H9 (cell line): ENCODE measurements at regions not wholly inside any gene's neighbourhood (a gene's known extent, or its start where the extent isn't known, plus 50 kb on each side); places are given as distances from the start of the nearest gene placed in this dataset.

ENCODE experiments used
- DNase-seq: peaks from one replicate; pipeline ENCODE4 v3.0.0-alpha.2; 2017
- H2AFZ ChIP-seq: one replicate; pipeline ENCODE4 v1.6.1; 2013; ENCODE audit warnings: mild to moderate bottlenecking, low read length, control low read depth, moderate library complexity
- H2AK5ac ChIP-seq: 2 replicates; pipeline ENCODE4 v1.6.1; 2013; ENCODE audit warnings: low read length, control low read depth, mixed read lengths; ENCODE audit not compliant: insufficient read length
- H2BK120ac ChIP-seq: one replicate; pipeline ENCODE4 v1.6.1; 2013; ENCODE audit warnings: low read depth, mild to moderate bottlenecking, low read length, control low read depth, inconsistent platforms; ENCODE audit not compliant: poor library complexity, severe bottlenecking
- H2BK12ac ChIP-seq: 2 replicates; pipeline ENCODE4 v1.6.1; 2013; ENCODE audit warnings: low read length, control low read depth, mixed read lengths, low read depth; ENCODE audit not compliant: insufficient read length
- H2BK15ac ChIP-seq: 2 replicates; pipeline ENCODE4 v1.6.1; 2013; ENCODE audit warnings: low read depth, low read length, control low read depth
- H2BK20ac ChIP-seq: one replicate; pipeline ENCODE4 v1.6.1; 2013; ENCODE audit warnings: low read depth, mild to moderate bottlenecking, low read length, control low read depth, inconsistent platforms; ENCODE audit not compliant: poor library complexity, severe bottlenecking
- H2BK5ac ChIP-seq: 2 replicates; pipeline ENCODE4 v1.6.1; 2013; ENCODE audit warnings: low read length, control low read depth, mixed read lengths; ENCODE audit not compliant: insufficient read length
- H3K14ac ChIP-seq: 2 replicates; pipeline ENCODE4 v1.6.1; 2013; ENCODE audit warnings: low read length, control low read depth; ENCODE audit not compliant: insufficient read depth
- H3K18ac ChIP-seq: 2 replicates; pipeline ENCODE4 v1.6.1; 2013; ENCODE audit warnings: low read depth, mild to moderate bottlenecking, mixed read lengths, low read length, control low read depth; ENCODE audit not compliant: insufficient read length
- H3K23ac ChIP-seq: 2 replicates; pipeline ENCODE4 v1.6.1; 2013; ENCODE audit warnings: low read length, control low read depth, mixed read lengths, low read depth; ENCODE audit not compliant: insufficient read length
- H3K23me2 ChIP-seq: 2 replicates; pipeline ENCODE4 v1.6.1; 2013; ENCODE audit warnings: low read depth, mild to moderate bottlenecking, mixed read lengths, low read length, control low read depth; ENCODE audit not compliant: insufficient read length, poor library complexity, severe bottlenecking
- H3K27ac ChIP-seq: 2 replicates; pipeline ENCODE4 v1.5.1; 2013; ENCODE audit warnings: low read length, control low read depth, mixed read lengths, low read depth; ENCODE audit not compliant: insufficient read length
- H3K27me3 ChIP-seq: 2 replicates; pipeline ENCODE4 v1.6.1; 2013; ENCODE audit warnings: low read length, control low read depth, inconsistent platforms; ENCODE audit not compliant: insufficient read depth
- H3K4ac ChIP-seq: 2 replicates; pipeline ENCODE4 v1.6.1; 2013; ENCODE audit warnings: low read depth, mild to moderate bottlenecking, control low read depth, inconsistent platforms, low read length, moderate library complexity
- H3K4me1 ChIP-seq: 2 replicates; pipeline ENCODE4 v1.6.1; 2013; ENCODE audit warnings: low read length, control low read depth, inconsistent platforms; ENCODE audit not compliant: insufficient read depth
- H3K4me2 ChIP-seq: 2 replicates; pipeline ENCODE4 v1.6.1; 2013; ENCODE audit warnings: low read length, control low read depth, mixed read lengths; ENCODE audit not compliant: insufficient read length, insufficient read depth
- H3K56ac ChIP-seq: 2 replicates; pipeline ENCODE4 v1.6.1; 2013; ENCODE audit warnings: low read depth, mild to moderate bottlenecking, mixed read lengths, low read length, control low read depth; ENCODE audit not compliant: insufficient read length
- H3K79me1 ChIP-seq: 2 replicates; pipeline ENCODE4 v1.6.1; 2013; ENCODE audit warnings: low read depth, mild to moderate bottlenecking, moderate library complexity, low read length, control low read depth, inconsistent platforms; ENCODE audit not compliant: insufficient read depth, poor library complexity, severe bottlenecking
- H3K79me2 ChIP-seq: 2 replicates; pipeline ENCODE4 v1.6.1; 2013; ENCODE audit warnings: low read length, control low read depth, inconsistent platforms; ENCODE audit not compliant: insufficient read depth
- H3K9ac ChIP-seq: 2 replicates; pipeline ENCODE4 v1.6.1; 2013; ENCODE audit warnings: low read length, control low read depth, mixed read lengths; ENCODE audit not compliant: insufficient read length; ENCODE audit errors: extremely low read depth
- H3K9me3 ChIP-seq: one replicate; pipeline ENCODE4 v1.6.1; 2013; ENCODE audit warnings: low read depth, low read length, inconsistent platforms; ENCODE audit not compliant: control insufficient read depth
- H3T11ph ChIP-seq: one replicate; pipeline ENCODE4 v1.6.1; 2013; ENCODE audit warnings: mild to moderate bottlenecking, low read length, control low read depth, inconsistent platforms
- H4K20me1 ChIP-seq: one replicate; pipeline ENCODE4 v1.6.1; 2013; ENCODE audit not compliant: control insufficient read depth, insufficient read length, insufficient read depth
- H4K5ac ChIP-seq: 2 replicates; pipeline ENCODE4 v1.6.1; 2013; ENCODE audit warnings: low read depth, mild to moderate bottlenecking, mixed read lengths, low read length, control low read depth; ENCODE audit not compliant: insufficient read length
- H4K8ac ChIP-seq: replicated peaks from 2 replicates; pipeline ENCODE4 v1.6.1; 2013; ENCODE audit warnings: low read length, control low read depth, mixed read lengths, low read depth; ENCODE audit not compliant: insufficient read length
- H4K91ac ChIP-seq: 2 replicates; pipeline ENCODE4 v1.6.1; 2013; ENCODE audit warnings: low read depth, mild to moderate bottlenecking, moderate library complexity, mixed read lengths, low read length, control low read depth; ENCODE audit not compliant: insufficient read length
- H3K27ac Mint-ChIP-seq, 3 experiments: 2 replicates in 2 of 3; 3 replicates in 1 of 3; pipeline ENCODE4 v1.8.0; 2020 to 2021; ENCODE audit warnings: mixed read lengths in 3 of 3, mild to moderate bottlenecking in 1 of 3, moderate library complexity in 1 of 3
- H3K27me3 Mint-ChIP-seq: 2 replicates; pipeline ENCODE4 v1.8.0; 2021; ENCODE audit warnings: low read depth, mild to moderate bottlenecking, moderate library complexity, mixed read lengths
- H3K36me3 Mint-ChIP-seq, 3 experiments: 2 replicates in 2 of 3; 3 replicates in 1 of 3; pipeline ENCODE4 v1.8.0; 2020 to 2021; ENCODE audit warnings: low read depth in 3 of 3, mixed read lengths in 3 of 3; ENCODE audit not compliant: insufficient read depth in 1 of 3
- H3K4me1 Mint-ChIP-seq, 2 experiments: 2 replicates each; pipeline ENCODE4 v1.8.0; 2020; ENCODE audit warnings: mixed read lengths in 2 of 2
- H3K4me3 Mint-ChIP-seq, 2 experiments: 2 replicates in 1 of 2; 3 replicates in 1 of 2; pipeline ENCODE4 v1.8.0; 2020 to 2021; ENCODE audit warnings: mild to moderate bottlenecking in 2 of 2, mixed read lengths in 2 of 2, moderate library complexity in 1 of 2
- H3K9me3 Mint-ChIP-seq, 2 experiments: 2 replicates in 1 of 2; 3 replicates in 1 of 2; pipeline ENCODE4 v1.8.0; 2020; ENCODE audit warnings: mild to moderate bottlenecking in 2 of 2, mixed read lengths in 2 of 2, moderate library complexity in 1 of 2
- WGBS: extraction: QIAGEN DNeasy Blood & Tissue Kit; methylation state at CpG from one replicate; pipeline ENCODE4 v1.1.7; 2013; ENCODE audit warnings: missing lambda C conversion rate, low lambda C conversion rate, mixed read lengths; ENCODE audit not compliant: insufficient read length; ENCODE audit errors: extremely low coverage; 5-methylcytosine and 5-hydroxymethylcytosine counted together
- TF ChIP-seq, protein P1 (sequence below): fragments of 200-600 bp; sonication (generic); conservative IDR thresholded peaks from 3 replicates; pipeline ENCODE4 v1.8.0; 2021; ENCODE audit warnings: antibody characterized with exemption, mild to moderate bottlenecking

DNA sequence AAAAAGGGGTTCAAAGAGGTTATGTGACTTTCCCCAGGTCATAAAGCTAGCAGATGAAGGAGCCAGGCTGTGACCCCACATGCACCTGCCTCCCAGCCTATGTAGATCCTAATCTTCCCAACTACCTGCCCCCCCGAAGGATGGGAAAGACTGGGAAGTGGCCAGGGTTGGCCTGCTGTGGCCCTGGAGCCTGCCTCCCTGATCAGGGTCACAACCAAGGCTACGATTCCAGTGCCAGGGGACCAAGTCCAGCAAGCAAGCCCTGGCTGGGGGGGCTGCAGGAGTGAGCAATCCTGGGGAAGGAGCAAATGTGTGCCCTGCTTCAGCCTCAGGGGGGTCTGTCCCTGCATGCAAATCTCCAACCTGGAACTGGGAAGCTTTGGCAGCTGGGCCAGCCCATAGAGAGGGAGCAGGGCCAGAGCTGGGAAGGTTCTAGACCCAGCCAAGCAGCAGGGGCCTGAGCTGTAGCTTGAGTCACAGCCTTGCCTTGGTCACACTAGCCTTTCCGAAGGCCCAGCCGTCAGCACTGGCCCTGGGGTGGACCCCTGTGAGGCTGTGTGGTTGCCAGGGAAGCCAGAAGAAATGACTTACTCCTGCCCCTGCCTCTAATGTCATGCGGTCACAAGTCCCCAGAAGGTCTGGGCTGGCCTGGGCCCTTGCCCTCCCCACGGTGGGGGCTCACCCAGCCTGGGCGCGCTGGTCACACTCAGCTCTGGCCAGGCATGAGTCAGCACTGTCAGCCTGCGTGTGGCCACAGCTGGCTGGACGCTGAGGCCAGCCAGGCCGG lies 96.4 kb upstream of the ZMIZ1 start:
- DNase-seq, result peak; percentile 39
- Mint-ChIP-seq H3K4me1 (peaks cover 35 to 38% of the 10 kb centered on the region in 2 experiments), H3K27me3 (peaks cover 17% of the 10 kb centered on the region), H3K36me3 (no peaks in the 10 kb centered on the region; a peak in 2 of 7 replicates), H3K27ac (no peak overlapping the region; a peak in 1 of 7 replicates), H3K4me3 (peak overlapping the region; percentile 44 to 78; a peak in 4 of 5 replicates), H3K9me3 (no peaks in the 10 kb centered on the region)
- Histone ChIP-seq H3K18ac (no peak overlapping the region), H3K4me2 (no peak overlapping the region), H2BK20ac (no peak overlapping the region), H3K4ac (no peak overlapping the region), H4K8ac (no peak overlapping the region), H3K27me3 (no peaks in the 10 kb centered on the region), H4K91ac (no peak overlapping the region), H3K79me1 (no peaks in the 10 kb centered on the region), H3K79me2 (no peaks in the 10 kb centered on the region), H2BK120ac (no peak overlapping the region), H3K14ac (no peak overlapping the region), H2AK5ac (no peak overlapping the region), H3K27ac (no peak overlapping the region), H4K20me1 (no peaks in the 10 kb centered on the region), H3K9ac (no peak overlapping the region), H3K56ac (no peak overlapping the region), H4K5ac (no peak overlapping the region), H3K23ac (no peak overlapping the region), H3K9me3 (no peaks in the 10 kb centered on the region), H3T11ph (no peak overlapping the region), H3K23me2 (peaks cover 13% of the 10 kb centered on the region), H3K4me1 (peaks cover 3% of the 10 kb centered on the region; the same call in 1 of the 2 replicates), H2BK15ac (no peak overlapping the region), H2BK5ac (no peak overlapping the region), H2AFZ (no peak overlapping the region), H2BK12ac (no peak overlapping the region)
- TF ChIP-seq, protein P1, sequence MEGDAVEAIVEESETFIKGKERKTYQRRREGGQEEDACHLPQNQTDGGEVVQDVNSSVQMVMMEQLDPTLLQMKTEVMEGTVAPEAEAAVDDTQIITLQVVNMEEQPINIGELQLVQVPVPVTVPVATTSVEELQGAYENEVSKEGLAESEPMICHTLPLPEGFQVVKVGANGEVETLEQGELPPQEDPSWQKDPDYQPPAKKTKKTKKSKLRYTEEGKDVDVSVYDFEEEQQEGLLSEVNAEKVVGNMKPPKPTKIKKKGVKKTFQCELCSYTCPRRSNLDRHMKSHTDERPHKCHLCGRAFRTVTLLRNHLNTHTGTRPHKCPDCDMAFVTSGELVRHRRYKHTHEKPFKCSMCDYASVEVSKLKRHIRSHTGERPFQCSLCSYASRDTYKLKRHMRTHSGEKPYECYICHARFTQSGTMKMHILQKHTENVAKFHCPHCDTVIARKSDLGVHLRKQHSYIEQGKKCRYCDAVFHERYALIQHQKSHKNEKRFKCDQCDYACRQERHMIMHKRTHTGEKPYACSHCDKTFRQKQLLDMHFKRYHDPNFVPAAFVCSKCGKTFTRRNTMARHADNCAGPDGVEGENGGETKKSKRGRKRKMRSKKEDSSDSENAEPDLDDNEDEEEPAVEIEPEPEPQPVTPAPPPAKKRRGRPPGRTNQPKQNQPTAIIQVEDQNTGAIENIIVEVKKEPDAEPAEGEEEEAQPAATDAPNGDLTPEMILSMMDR, result no peak
- WGBS, result no CpG with 5 or more reads among the region's 11 CpGs
